GM19025 (cell line): ENCODE measurements at regions not wholly inside any gene's neighbourhood (a gene's known extent, or its start where the extent isn't known, plus 50 kb on each side); places are given as distances from the start of the nearest gene placed in this dataset.
"Not testable (repeated sequence)": the region's sequence is repeated elsewhere in the genome, so short reads cannot be mapped to it uniquely, and the experiment has no call there.

Experiments used
- ATAC-seq: cut with Tn5 transposase; IDR thresholded peaks from one replicate; pipeline ENCODE4 v1.9.1; 2021; ENCODE audit warnings: mild to moderate bottlenecking, low read depth, moderate library complexity; ENCODE audit not compliant: unreplicated experiment

DNA sequence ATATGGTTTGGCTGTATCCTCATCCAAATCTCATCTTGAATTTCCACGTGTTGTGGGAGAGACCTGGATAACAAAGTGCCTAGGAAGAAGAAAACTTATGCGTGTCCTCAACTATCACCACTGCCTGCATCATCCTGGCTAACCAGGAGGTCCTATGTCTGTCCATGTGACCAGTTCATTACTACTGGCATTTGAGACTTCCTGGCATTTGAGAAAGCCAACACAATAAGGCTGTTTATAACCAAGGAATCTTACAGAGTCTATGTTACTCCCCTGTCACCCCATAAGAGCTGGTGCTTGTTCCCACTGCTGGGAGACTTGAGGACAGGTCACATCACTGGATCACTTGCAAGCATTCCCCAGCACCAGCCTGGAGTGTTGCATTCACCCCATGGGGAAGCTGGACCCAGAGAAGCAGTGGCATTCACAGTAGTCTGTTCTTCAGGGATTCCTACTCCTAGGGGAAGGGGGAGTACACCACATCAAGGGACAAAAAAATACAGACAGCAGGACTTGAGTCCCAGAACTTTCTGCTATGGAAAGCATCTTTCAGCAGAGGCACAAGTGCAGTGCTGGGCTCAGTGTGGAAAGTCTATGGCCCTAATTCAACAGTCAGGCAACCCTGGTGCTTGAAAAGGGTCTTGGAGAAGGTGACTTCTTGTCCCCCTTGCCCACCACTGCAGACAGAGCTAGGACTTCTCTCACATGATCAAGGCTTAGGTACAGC is 717.1 kb downstream of the SEMA5A start:
- no peak for ATAC-seq

GRCh38 chr5:8829323-8830029 is 716.4 kb downstream of the SEMA5A start:
- ATAC-seq = no peak

GRCh38 chr5:8831251-8831650 is 714.6 kb downstream of the SEMA5A start:
- ATAC-seq = no peak

DNA sequence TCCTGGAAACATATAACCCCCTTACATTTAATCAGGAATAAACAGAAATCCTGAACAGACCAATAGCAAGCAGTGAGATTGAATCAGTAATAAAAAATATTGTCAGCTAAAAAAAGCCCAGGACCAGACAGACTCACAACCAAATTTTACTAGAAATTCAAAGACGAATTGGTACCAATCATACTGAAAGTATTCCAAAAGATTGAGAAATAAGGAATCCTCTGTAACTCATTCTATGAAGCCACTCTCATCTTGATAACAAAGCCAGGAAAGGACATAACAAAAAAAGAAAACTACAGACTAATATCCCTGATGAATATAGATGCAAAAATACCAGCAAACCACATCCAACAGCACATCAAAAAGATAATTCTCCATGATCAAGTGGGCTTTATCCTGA is 714.0 kb downstream of the SEMA5A start:
- ATAC-seq = no peak

GRCh38 chr5:8839361-8840055 is 706.4 kb downstream of the SEMA5A start:
- no peak for ATAC-seq

DNA sequence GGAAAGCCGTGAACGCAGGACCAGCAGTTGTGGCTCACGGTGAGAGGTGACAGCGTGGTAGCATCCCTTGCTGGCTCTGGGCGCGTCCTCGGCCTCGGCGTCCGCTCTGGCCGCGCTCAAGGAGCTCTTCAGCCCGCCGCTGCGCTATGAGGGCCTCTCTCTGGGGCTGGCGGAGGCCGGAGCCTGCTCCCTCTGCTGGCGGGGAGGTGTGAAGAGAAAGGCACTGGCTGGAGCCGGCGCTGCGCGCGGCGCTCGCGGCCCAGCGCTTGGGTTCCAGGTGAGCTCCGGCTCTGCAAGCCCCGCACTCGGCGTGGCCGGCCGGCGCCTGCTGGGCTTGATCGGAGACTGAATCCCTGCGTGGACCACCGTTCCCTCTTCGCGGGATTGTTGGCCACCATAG is 705.6 kb downstream of the SEMA5A start:
- no peak for ATAC-seq

GRCh38 chr5:8840746-8841145 is 705.1 kb downstream of the SEMA5A start:
- not testable (repeated sequence) for ATAC-seq

GRCh38 chr5:8842971-8843551 is 702.8 kb downstream of the SEMA5A start:
- no peak for ATAC-seq

- ATAC-seq = no peak
Observed at GRCh38 chr5:8843771-8844170, 702.1 kb downstream of the SEMA5A start.

- ATAC-seq = no peak
Observed at GRCh38 chr5:8844206-8844605, 701.7 kb downstream of the SEMA5A start.

DNA sequence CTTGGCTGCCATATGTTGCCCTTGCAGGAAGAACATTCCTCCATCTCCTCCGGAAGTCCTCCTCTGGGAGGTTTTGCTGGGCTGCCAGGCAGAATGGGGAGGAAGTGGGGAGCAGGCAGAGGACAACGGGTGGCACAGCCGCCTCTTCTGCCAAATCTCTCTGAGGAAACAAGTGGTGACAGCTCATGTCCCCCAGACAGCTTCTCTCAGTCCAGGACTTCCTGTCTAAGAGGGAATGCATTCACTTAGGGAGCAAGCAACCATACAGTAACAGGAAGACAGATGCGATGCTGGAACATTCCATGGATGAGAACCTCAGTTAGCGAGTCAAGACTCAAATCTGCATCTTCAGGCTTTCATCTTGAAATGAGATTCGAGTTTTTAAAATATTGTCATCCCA is 701.0 kb downstream of the SEMA5A start:
- ATAC-seq = no peak

DNA sequence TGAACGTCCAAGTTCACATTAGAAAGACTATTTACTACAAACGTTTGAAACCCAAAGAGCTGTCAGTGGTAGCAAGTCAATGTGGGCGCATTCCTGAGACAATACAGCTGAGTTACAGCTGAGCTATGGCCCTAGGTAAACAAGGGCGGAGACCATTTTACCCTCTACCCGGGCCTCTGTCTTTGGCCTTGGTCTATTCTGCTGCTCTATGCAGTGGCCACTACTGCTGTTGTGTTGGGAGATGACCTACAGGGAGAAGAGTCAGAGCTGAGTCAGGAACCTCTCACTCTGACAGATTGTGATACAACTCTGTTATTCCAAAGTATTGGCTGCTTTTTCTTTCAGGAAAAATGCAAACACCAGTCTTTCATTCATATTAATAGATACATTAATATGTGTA is 700.6 kb downstream of the SEMA5A start:
- no peak for ATAC-seq

DNA sequence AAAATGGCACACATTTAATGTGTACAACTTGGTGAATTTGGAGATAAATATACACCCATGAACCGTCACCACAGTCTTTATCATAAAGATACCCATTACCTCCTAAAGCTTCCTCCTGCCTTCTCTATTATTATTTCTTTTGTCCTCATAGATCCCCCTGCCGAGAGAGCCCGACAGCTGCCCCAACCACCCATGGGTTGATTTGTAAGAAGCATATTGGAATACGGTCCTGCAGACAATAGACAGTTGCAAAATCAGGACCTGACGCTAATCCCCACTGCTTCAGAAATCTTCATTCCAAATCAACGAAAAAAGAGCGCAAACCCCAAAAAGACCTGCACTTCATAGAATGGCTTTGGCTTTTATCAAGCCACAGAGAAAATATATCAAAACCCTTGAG is 697.5 kb downstream of the SEMA5A start:
- no peak for ATAC-seq

DNA sequence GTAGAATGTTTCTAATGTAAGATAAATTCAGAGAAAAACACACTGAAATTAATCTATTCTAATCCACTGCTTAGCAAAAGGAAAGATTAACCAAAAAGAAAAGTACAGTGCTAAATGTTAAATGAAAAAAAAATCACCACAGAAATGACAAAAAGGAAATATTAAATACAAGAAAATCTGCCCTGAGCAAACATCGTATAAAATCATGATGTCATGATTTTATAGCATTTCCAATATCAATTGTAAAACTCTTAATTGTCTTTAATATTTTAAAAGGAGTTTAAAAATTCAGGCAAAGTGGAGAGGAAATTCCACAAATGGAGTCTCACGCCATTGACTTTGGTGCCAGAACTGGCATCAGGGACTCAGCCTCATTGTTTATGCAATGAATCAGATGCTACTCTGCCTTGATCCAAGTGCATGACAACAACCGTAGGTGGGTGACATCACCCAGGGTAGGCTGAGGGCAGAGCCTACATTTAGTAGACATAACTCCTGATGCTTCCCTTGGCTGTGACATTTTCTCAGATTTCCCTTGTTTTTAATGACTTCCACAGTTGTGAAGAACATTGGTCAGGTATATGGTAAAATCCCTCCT is 696.8 kb downstream of the SEMA5A start:
- ATAC-seq = no peak

- ATAC-seq = no peak
Observed at GRCh38 chr5:8851101-8851500, 694.8 kb downstream of the SEMA5A start.

DNA sequence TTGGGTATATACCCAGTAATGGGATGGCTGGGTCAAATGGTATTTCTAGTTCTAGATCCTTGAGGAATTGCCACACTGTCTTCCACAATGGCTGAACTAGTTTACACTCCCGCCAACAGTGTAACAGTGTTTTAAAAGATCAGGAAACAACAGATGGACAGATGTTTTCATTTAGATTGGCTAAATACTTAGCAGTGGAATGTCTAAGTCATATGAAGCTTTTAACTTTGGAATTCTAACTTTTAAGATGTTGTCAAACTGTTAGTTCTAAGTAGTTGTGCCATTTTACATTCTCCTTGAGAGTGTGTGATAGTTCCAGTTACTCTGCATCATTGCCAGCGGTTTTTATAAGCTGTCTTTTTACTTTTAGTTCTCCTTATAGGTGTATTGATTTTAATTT is 688.8 kb downstream of the SEMA5A start:
- ATAC-seq = no peak

- ATAC-seq = no peak
Observed at GRCh38 chr5:8861764-8862163, 684.1 kb downstream of the SEMA5A start.

DNA sequence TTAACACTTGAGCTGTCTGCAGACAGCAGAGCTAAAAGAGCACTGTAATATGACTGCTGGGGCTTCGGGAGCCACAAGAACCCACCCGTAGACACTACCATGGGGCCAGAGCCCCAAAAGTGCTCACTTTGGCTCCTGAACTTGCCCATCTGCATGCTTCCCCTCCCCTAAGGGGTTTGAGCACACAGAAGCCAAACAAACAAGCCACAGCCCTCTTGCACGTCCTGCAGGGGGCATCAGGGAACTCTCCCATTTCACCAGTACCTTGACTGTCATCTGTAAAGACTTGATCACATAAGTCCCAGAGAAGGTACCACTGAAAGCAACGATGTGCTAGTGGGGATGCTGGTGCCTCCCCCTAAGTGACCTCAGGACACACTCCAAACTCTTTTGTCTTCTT is 681.8 kb downstream of the SEMA5A start:
- peak; percentile 62 for ATAC-seq

DNA sequence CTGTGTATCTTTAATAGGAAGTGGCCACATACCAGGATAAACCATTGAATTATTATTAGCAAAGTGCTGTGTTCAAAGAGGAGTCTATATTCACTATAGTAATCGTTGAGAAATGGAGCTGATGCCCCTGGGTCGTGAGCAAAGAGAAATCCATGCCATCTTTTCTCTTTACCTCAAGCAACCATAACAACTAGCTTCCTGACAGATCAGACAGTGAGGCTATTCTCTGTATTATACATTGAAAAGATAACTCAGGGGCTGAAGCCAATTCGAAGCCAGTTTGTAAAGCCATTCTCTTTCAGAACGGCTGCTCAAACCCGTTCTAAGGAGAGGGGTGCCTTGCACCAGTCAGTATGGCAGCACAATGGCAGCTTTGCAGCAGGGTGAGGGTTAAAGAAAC is 680.6 kb downstream of the SEMA5A start:
- no peak for ATAC-seq

- no peak for ATAC-seq
Observed at GRCh38 chr5:8865686-8866374, 680.0 kb downstream of the SEMA5A start.
